T-cell (primary cell): ENCODE measurements at regions not wholly inside any gene's neighbourhood (a gene's known extent, or its start where the extent isn't known, plus 50 kb on each side); places are given as distances from the start of the nearest gene placed in this dataset.

ENCODE experiments used
- ATAC-seq, 4 experiments: fragments of 200-7000 bp in 3 of 4; fragments of 150-1000 bp in 1 of 4; cut with Tn5 transposase; replicated peaks in 1 of 4; 1 replicate in 3 of 4; 2 replicates in 1 of 4; pipeline ENCODE4 v1.10.0; 2021; ENCODE audit warnings: moderate library complexity in 3 of 4, mild to moderate bottlenecking in 2 of 4, moderate number of reproducible peaks in 1 of 4
- CTCF ChIA-PET, 2 donors: fragments of 300-600 bp; sonication (Branson Sonifier 250); formaldehyde crosslinking; loops; one replicate each; lab custom pipeline; 2022; ENCODE audit warnings: antibody characterized with exemption in 2 of 2; lab: Charles Lee
- POLR2A ChIA-PET, 2 donors: fragments of 300-600 bp; sonication (Branson Sonifier 250); formaldehyde crosslinking; loops; one replicate each; lab custom pipeline; 2022; ENCODE audit warnings: antibody characterized with exemption in 2 of 2; lab: Charles Lee
- DNase-seq, 35 experiments: peaks; one replicate each; pipeline versions ENCODE4 v3.0.0 to v3.0.0-alpha.2; 2013 to 2023
- H3K27ac ChIP-seq: one replicate; pipeline ENCODE4 v1.5.1; 2013; ENCODE audit warnings: low read length
- H3K27me3 ChIP-seq, 2 experiments: replicated peaks in 1 of 2; 1 replicate in 1 of 2; 2 replicates in 1 of 2; pipeline versions ENCODE4 v1.6.1 to v1.7.0; 2013; ENCODE audit warnings: low read length in 1 of 2, mixed read lengths in 1 of 2; ENCODE audit not compliant: control insufficient read depth in 2 of 2, insufficient read depth in 2 of 2; ENCODE audit errors: extremely low read depth in 1 of 2
- H3K36me3 ChIP-seq, 2 donors: 1 replicate in 1 of 2; 2 replicates in 1 of 2; pipeline versions ENCODE4 v1.6.1 to v1.7.0; 2013; ENCODE audit warnings: low read length in 1 of 2; ENCODE audit not compliant: control insufficient read depth in 2 of 2, insufficient read depth in 1 of 2; ENCODE audit errors: extremely low read depth in 1 of 2
- H3K4me1 ChIP-seq, 2 experiments: 1 replicate in 1 of 2; 2 replicates in 1 of 2; pipeline versions ENCODE4 v1.6.1 to v1.7.0; 2013; ENCODE audit warnings: low read length in 2 of 2, mixed read lengths in 1 of 2; ENCODE audit not compliant: insufficient read depth in 2 of 2, control insufficient read depth in 1 of 2; ENCODE audit errors: extremely low read depth in 1 of 2
- H3K4me3 ChIP-seq, 2 donors: 1 replicate in 1 of 2; 2 replicates in 1 of 2; pipeline versions ENCODE4 v1.5.1 to v1.7.0; 2013; ENCODE audit warnings: mild to moderate bottlenecking in 2 of 2, low read length in 1 of 2, moderate library complexity in 1 of 2; ENCODE audit not compliant: control insufficient read depth in 1 of 2; ENCODE audit errors: extremely low read depth in 1 of 2
- H3K9me3 ChIP-seq: 2 replicates; pipeline ENCODE4 v1.7.0; 2013
- H3K27ac Mint-ChIP-seq, 2 donors: one replicate each; pipeline ENCODE4 v1.8.0; 2020 to 2021; ENCODE audit warnings: mild to moderate bottlenecking in 2 of 2, mixed read lengths in 2 of 2
- H3K27me3 Mint-ChIP-seq, 2 donors: one replicate each; pipeline ENCODE4 v1.8.0; 2021 to 2022; ENCODE audit warnings: mixed read lengths in 2 of 2
- H3K36me3 Mint-ChIP-seq: one replicate; pipeline ENCODE4 v1.8.0; 2021; ENCODE audit warnings: mixed read lengths
- H3K4me1 Mint-ChIP-seq, 3 donors: one replicate each; pipeline ENCODE4 v1.8.0; 2020 to 2022; ENCODE audit warnings: mixed read lengths in 3 of 3, mild to moderate bottlenecking in 1 of 3
- H3K4me3 Mint-ChIP-seq, 3 donors: one replicate each; pipeline ENCODE4 v1.8.0; 2020 to 2022; ENCODE audit warnings: mild to moderate bottlenecking in 3 of 3, mixed read lengths in 3 of 3, moderate library complexity in 3 of 3
- H3K9me3 Mint-ChIP-seq, 3 donors: one replicate each; pipeline ENCODE4 v1.8.0; 2020 to 2022; ENCODE audit warnings: mixed read lengths in 3 of 3
- WGBS: methylation state at CpG from one replicate; pipeline ENCODE4 v1.1.5; 2013; ENCODE audit warnings: missing lambda C conversion rate; ENCODE audit not compliant: insufficient coverage; 5-methylcytosine and 5-hydroxymethylcytosine counted together

- no CpG with 5 or more reads among the region's 2 CpGs for WGBS
- no peak for ATAC-seq
- POLR2A ChIA-PET, result no interaction called here
These were observed 722.5 kb downstream of the SOCS6 start for GRCh38 chr18:71011389-71011788.

DNA sequence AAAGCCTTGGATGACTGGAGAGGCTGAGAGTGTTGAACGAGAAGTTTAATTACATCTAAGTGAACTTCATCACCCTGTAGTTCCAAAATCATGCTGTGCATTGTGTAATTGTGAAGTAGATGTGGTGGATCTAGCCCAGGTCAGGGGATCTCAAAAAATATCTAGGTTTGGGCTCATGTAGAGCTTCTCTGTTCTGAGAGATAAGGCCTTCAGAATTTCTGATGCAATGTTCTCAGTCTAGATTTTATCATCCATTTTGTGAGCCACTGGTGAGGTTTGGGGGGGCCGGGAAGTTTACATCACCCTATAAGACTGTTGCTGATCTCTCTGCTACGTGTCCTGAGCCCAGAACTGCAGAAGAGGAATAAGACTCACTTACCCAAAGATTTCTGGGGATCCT lies 719.4 kb downstream of the SOCS6 start:
- CTCF ChIA-PET, result no interaction called here
- no peak overlapping the region for H3K27ac ChIP-seq
- no peaks in the 10 kb centered on the region for H3K36me3 ChIP-seq
- peaks cover 0 to 18% (median 2%) of the 10 kb centered on the region in 3 donors for H3K9me3 Mint-ChIP-seq
- H3K27me3 ChIP-seq, result no peaks in the 10 kb centered on the region
- no peak overlapping the region for H3K4me3 ChIP-seq
- H3K27ac Mint-ChIP-seq, result no peak overlapping the region
- DNase-seq, result no peak
- H3K9me3 ChIP-seq, result no peaks in the 10 kb centered on the region
- H3K4me3 Mint-ChIP-seq, result no peak overlapping the region
- ATAC-seq, result no peak
- POLR2A ChIA-PET, result no interaction called here
- H3K36me3 Mint-ChIP-seq, result no peaks in the 10 kb centered on the region
- no peaks in the 10 kb centered on the region for H3K27me3 Mint-ChIP-seq
- 0% methylated on average over 1 of the region's 3 CpGs for WGBS
- H3K4me1 Mint-ChIP-seq, result no peaks in the 10 kb centered on the region
- H3K4me1 ChIP-seq, result no peaks in the 10 kb centered on the region

More at GRCh38 chr18:71011389-71011788, 722.5 kb downstream of the SOCS6 start:
- H3K27me3 ChIP-seq, result no peaks in the 10 kb centered on the region
- H3K27ac ChIP-seq, result no peak overlapping the region
- no peaks in the 10 kb centered on the region for H3K4me1 ChIP-seq
- H3K36me3 ChIP-seq, result no peaks in the 10 kb centered on the region
- no peaks in the 10 kb centered on the region for H3K9me3 ChIP-seq
- H3K27ac Mint-ChIP-seq, result no peak overlapping the region
- H3K9me3 Mint-ChIP-seq, result peaks cover 0 to 4% (median 0%) of the 10 kb centered on the region in 3 donors
- no peaks in the 10 kb centered on the region for H3K27me3 Mint-ChIP-seq
- no peak overlapping the region for H3K4me3 ChIP-seq
- H3K36me3 Mint-ChIP-seq, result no peaks in the 10 kb centered on the region
- CTCF ChIA-PET, result no interaction called here
- H3K4me1 Mint-ChIP-seq, result no peaks in the 10 kb centered on the region
- H3K4me3 Mint-ChIP-seq, result no peak overlapping the region
- DNase-seq, result no peak

- Mint-ChIP-seq H3K27me3 (peaks cover 0 to 3% of the 10 kb centered on the region in 2 donors), H3K4me1 (no peaks in the 10 kb centered on the region), H3K9me3 (peaks cover 2 to 15% (median 3%) of the 10 kb centered on the region in 3 donors), H3K36me3 (no peaks in the 10 kb centered on the region), H3K4me3 (no peak overlapping the region), H3K27ac (no peak overlapping the region)
- Histone ChIP-seq H3K27me3 (no peaks in the 10 kb centered on the region), H3K27ac (no peak overlapping the region), H3K4me1 (no peaks in the 10 kb centered on the region), H3K9me3 (no peaks in the 10 kb centered on the region), H3K4me3 (no peak overlapping the region), H3K36me3 (no peaks in the 10 kb centered on the region)
- ChIA-PET POLR2A (no interaction called here), CTCF (no interaction called here)
- DNase-seq, result no peak
- no CpG with 5 or more reads among the region's 2 CpGs for WGBS
- ATAC-seq, result no peak
These were observed 712.8 kb downstream of the SOCS6 start for GRCh38 chr18:71001597-71001996.

GRCh38 chr18:70998490-70998889 lies 709.6 kb downstream of the SOCS6 start:
- Histone ChIP-seq H3K27ac (no peak overlapping the region), H3K9me3 (no peaks in the 10 kb centered on the region), H3K4me3 (no peak overlapping the region), H3K4me1 (no peaks in the 10 kb centered on the region), H3K27me3 (no peaks in the 10 kb centered on the region), H3K36me3 (no peaks in the 10 kb centered on the region)
- ChIA-PET POLR2A (no interaction called here), CTCF (no interaction called here)
- Mint-ChIP-seq H3K9me3 (peaks cover 3 to 11% (median 3%) of the 10 kb centered on the region in 3 donors), H3K36me3 (no peaks in the 10 kb centered on the region), H3K27ac (no peak overlapping the region), H3K4me3 (no peak overlapping the region), H3K27me3 (peaks cover 0 to 3% of the 10 kb centered on the region in 2 donors), H3K4me1 (no peaks in the 10 kb centered on the region)
- ATAC-seq, result no peak
- 81% methylated on average over 2 of the region's 5 CpGs for WGBS
- DNase-seq, result no peak

DNA sequence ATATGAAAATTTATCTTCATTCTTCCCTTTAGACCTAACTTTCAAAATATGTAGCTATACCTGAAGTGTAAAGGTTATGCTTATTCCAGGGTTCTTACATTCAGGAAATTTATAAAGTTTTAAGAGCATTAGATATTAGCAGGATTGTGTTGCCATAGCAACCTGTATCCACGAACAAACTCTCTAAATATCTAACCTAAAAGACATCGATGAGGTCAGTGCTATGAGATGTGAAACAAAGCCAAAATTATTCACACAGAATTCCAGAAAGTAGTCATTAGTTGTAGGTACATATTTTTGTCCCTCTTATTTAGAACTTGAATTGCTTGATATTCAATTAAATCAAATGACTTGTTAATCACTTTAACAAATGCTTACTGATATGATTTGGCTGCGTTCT lies 705.3 kb downstream of the SOCS6 start:
- Histone ChIP-seq H3K27ac (no peak overlapping the region), H3K36me3 (no peaks in the 10 kb centered on the region), H3K4me3 (no peak overlapping the region), H3K9me3 (no peaks in the 10 kb centered on the region), H3K27me3 (no peaks in the 10 kb centered on the region), H3K4me1 (no peaks in the 10 kb centered on the region)
- Mint-ChIP-seq H3K36me3 (no peaks in the 10 kb centered on the region), H3K27me3 (peaks cover 0 to 3% of the 10 kb centered on the region in 2 donors), H3K4me1 (no peaks in the 10 kb centered on the region), H3K4me3 (no peak overlapping the region), H3K27ac (no peak overlapping the region), H3K9me3 (peaks cover 0 to 11% (median 3%) of the 10 kb centered on the region in 3 donors)
- DNase-seq (no peak), ATAC-seq (no peak)
- POLR2A ChIA-PET, result no interaction called here
- CTCF ChIA-PET, result no interaction called here
- WGBS, result no CpG with 5 or more reads among the region's 3 CpGs

DNA sequence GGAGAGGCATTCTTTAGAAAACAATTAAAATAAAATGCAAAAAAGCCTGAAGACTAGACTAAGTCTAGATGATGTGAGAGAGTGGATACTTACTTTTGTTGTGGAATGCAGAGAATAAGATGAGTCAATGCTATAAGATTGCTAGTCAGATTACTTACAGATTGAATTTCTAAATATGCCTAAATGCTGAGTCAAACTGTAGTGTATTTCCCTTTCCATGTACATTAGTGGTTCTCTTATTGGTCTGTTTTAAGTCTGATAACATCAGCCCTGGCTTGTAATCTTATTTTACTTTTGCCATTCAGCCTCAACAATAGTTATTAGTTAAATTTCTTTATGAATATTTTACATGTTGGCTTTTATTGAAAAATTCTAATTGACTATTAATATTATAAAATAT lies 702.7 kb downstream of the SOCS6 start:
- Histone ChIP-seq H3K4me3 (no peak overlapping the region), H3K9me3 (no peaks in the 10 kb centered on the region), H3K36me3 (no peaks in the 10 kb centered on the region), H3K27me3 (no peaks in the 10 kb centered on the region), H3K27ac (no peak overlapping the region), H3K4me1 (no peaks in the 10 kb centered on the region)
- Mint-ChIP-seq H3K27ac (no peak overlapping the region), H3K4me3 (no peak overlapping the region), H3K4me1 (no peaks in the 10 kb centered on the region), H3K9me3 (peaks cover 0 to 25% (median 13%) of the 10 kb centered on the region in 3 donors), H3K36me3 (no peaks in the 10 kb centered on the region), H3K27me3 (no peaks in the 10 kb centered on the region)
- CTCF ChIA-PET, result no interaction called here
- POLR2A ChIA-PET, result no interaction called here
- DNase-seq, result no peak
- ATAC-seq, result no peak

GRCh38 chr18:70985948-70986347 lies 697.1 kb downstream of the SOCS6 start:
- peaks cover 2% of the 10 kb centered on the region for H3K36me3 Mint-ChIP-seq
- Histone ChIP-seq H3K4me3 (no peak overlapping the region), H3K27ac (no peak overlapping the region), H3K36me3 (no peaks in the 10 kb centered on the region), H3K4me1 (no peaks in the 10 kb centered on the region), H3K27me3 (no peaks in the 10 kb centered on the region), H3K9me3 (no peaks in the 10 kb centered on the region)
- peaks cover 14 to 44% (median 25%) of the 10 kb centered on the region in 3 donors for H3K9me3 Mint-ChIP-seq
- no peak for DNase-seq
- no peaks in the 10 kb centered on the region for H3K27me3 Mint-ChIP-seq
- no peak for ATAC-seq
- POLR2A ChIA-PET, result no interaction called here
- no CpG with 5 or more reads among the region's 1 CpG for WGBS
- CTCF ChIA-PET, result no interaction called here
- no peaks in the 10 kb centered on the region for H3K4me1 Mint-ChIP-seq
- H3K27ac Mint-ChIP-seq, result no peak overlapping the region
- H3K4me3 Mint-ChIP-seq, result no peak overlapping the region
